GM12878 (cell line): ENCODE measurements at regions not wholly inside any gene's neighbourhood (a gene's known extent, or its start where the extent isn't known, plus 50 kb on each side); places are given as distances from the start of the nearest gene placed in this dataset. TPM values are rescaled to one million over a fixed set of nuclear protein-coding genes. Genes with fewer than 3 reads are reported as not detected.

Source experiments
- ATAC-seq: fragments of 200-7000 bp; cut with Tn5 transposase; 3 replicates; pipeline ENCODE4 v1.9.1; 2020; ENCODE audit warnings: mild to moderate bottlenecking, moderate library complexity
- BruUV-seq: library from RNA; stranded (reverse); fragments of 400-500 nt; replicated peaks from 2 replicates; lab custom pipeline; 2021; lab: Mats Ljungman, UMichigan
- CTCF ChIA-PET: fragments of 300-600 bp; sonication (Branson Sonifier 250); formaldehyde crosslinking; extraction: SDS; loops from one replicate; lab custom pipeline; 2021; ENCODE audit warnings: inconsistent platforms; lab: Yijun Ruan, JAX
- POLR2A ChIA-PET: fragments of 350-600 bp; formaldehyde crosslinking; extraction: SDS; loops from one replicate; lab custom pipeline; 2021; ENCODE audit warnings: inconsistent platforms; lab: Charles Lee
- RAD21 ChIA-PET: fragments of 300-600 bp; sonication (Branson Sonifier 250); formaldehyde crosslinking; loops from one replicate; lab custom pipeline; 2023; ENCODE audit warnings: antibody characterized with exemption; ENCODE audit not compliant: unreplicated experiment; lab: Charles Lee
- SMC1A ChIA-PET: fragments of 300-600 bp; sonication (Branson Sonifier 250); formaldehyde crosslinking; loops from one replicate; lab custom pipeline; 2023; ENCODE audit not compliant: unreplicated experiment, uncharacterized antibody; lab: Charles Lee
- DNase-seq: peaks from one replicate; pipeline ENCODE4 v3.0.0-alpha.2; 2011; ENCODE audit warnings: low read depth, low spot score
- FAIRE-seq: peaks from 3 replicates; lab custom pipeline; 2011; peaks lifted over from hg19 to GRCh38; lab: Jason Lieb, UNC
- H2AFZ ChIP-seq: 2 replicates; pipeline ENCODE4 v1.6.0; 2011; ENCODE audit warnings: low read depth, low read length, control low read depth; ENCODE audit not compliant: control insufficient read depth
- H3K27ac ChIP-seq: 2 replicates; pipeline ENCODE4 v1.5.1; 2011; ENCODE audit warnings: control low read depth; ENCODE audit not compliant: control insufficient read depth, insufficient read depth
- H3K27me3 ChIP-seq, 2 experiments: replicated peaks in 1 of 2; 2 replicates each; pipeline versions ENCODE4 v1.6.0 to v1.6.1; 2011; ENCODE audit warnings: low read length in 1 of 2; ENCODE audit not compliant: control insufficient read depth in 2 of 2, insufficient read depth in 2 of 2
- H3K36me3 ChIP-seq, 2 experiments: 2 replicates each; pipeline ENCODE4 v1.5.1; 2011; ENCODE audit warnings: low read length in 1 of 2; ENCODE audit not compliant: control insufficient read depth in 2 of 2, insufficient read depth in 2 of 2
- H3K4me1 ChIP-seq: 2 replicates; pipeline ENCODE4 v1.6.1; 2011; ENCODE audit warnings: mild to moderate bottlenecking, low read length, moderate library complexity, mixed read lengths; ENCODE audit not compliant: control insufficient read depth, insufficient read depth
- H3K4me2 ChIP-seq: 2 replicates; pipeline ENCODE4 v1.6.0; 2011; ENCODE audit warnings: control low read depth; ENCODE audit not compliant: control insufficient read depth, insufficient read depth
- H3K4me3 ChIP-seq: fragments of 200-600 bp; sonication (generic); 2 replicates; pipeline ENCODE4 v1.5.1; 2016
- H3K79me2 ChIP-seq: 2 replicates; pipeline ENCODE4 v1.6.0; 2011; ENCODE audit warnings: low read length; ENCODE audit not compliant: control insufficient read depth, insufficient read depth
- H3K9ac ChIP-seq: 2 replicates; pipeline ENCODE4 v1.8.0; 2011; ENCODE audit warnings: low read length, control low read depth, mixed read lengths; ENCODE audit not compliant: control insufficient read depth, insufficient read depth
- H3K9me3 ChIP-seq: replicated peaks from 3 replicates; pipeline ENCODE4 v1.5.1; 2011; ENCODE audit warnings: mild to moderate bottlenecking, low read length; ENCODE audit not compliant: control insufficient read depth, insufficient read depth
- H4K20me1 ChIP-seq: 2 replicates; pipeline ENCODE4 v1.6.0; 2011; ENCODE audit not compliant: control insufficient read depth, insufficient read depth
- LARP7 ChIP-seq: fragments of 450-650 bp; IDR thresholded peaks from 2 replicates; pipeline ENCODE4 v1.6.1; 2017; ENCODE audit warnings: mild to moderate bottlenecking
- MYB ChIP-seq: fragments of 150-350 bp; IDR thresholded peaks from 2 replicates; pipeline ENCODE4 v1.6.1; 2014; ENCODE audit warnings: mild to moderate bottlenecking, low read depth, low read length, borderline replicate concordance
- PAX5 ChIP-seq: IDR thresholded peaks from 2 replicates; pipeline ENCODE4 v1.6.1; 2011; ENCODE audit warnings: low read depth, low read length, borderline replicate concordance
- SP1 ChIP-seq: IDR thresholded peaks from one replicate; pipeline ENCODE4 v1.6.1; 2011; ENCODE audit warnings: low read depth, low read length
- ZNF384 ChIP-seq: IDR thresholded peaks from 2 replicates; pipeline ENCODE4 v1.6.1; 2012; ENCODE audit warnings: low read depth, mild to moderate bottlenecking, low read length, improper control_type of control experiment, borderline replicate concordance
- WGBS: methylation state at CpG from one replicate; pipeline ENCODE4 v1.1.6; 2016; ENCODE audit warnings: low lambda C conversion rate; ENCODE audit not compliant: insufficient replicate concordance, insufficient coverage; ENCODE audit errors: missing lambda C conversion rate; 5-methylcytosine and 5-hydroxymethylcytosine counted together
- in situ Hi-C: fragments of 300-500 bp; cut with MboI; formaldehyde crosslinking; loops from 9 replicates; pipeline ENCODE4 v1.14.3; 2018; ENCODE audit warnings: mixed read lengths
- intact Hi-C: fragments of 100-400 bp; cut with micrococcal nuclease; formaldehyde crosslinking; loops from one replicate; pipeline ENCODE4 v1.14.2; 2022; ENCODE audit not compliant: unreplicated experiment
- small RNA-seq: library from RNA; depleted of rRNA; stranded (forward); fragments of <200 nt; gene quantifications from one replicate; pipeline ENCODE3, GENCODE V24; 2014
- TF ChIP-seq, protein P1 (sequence below): IDR thresholded peaks from 2 replicates; pipeline ENCODE4 v1.6.1; 2012; ENCODE audit warnings: low read length, inconsistent platforms

DNA sequence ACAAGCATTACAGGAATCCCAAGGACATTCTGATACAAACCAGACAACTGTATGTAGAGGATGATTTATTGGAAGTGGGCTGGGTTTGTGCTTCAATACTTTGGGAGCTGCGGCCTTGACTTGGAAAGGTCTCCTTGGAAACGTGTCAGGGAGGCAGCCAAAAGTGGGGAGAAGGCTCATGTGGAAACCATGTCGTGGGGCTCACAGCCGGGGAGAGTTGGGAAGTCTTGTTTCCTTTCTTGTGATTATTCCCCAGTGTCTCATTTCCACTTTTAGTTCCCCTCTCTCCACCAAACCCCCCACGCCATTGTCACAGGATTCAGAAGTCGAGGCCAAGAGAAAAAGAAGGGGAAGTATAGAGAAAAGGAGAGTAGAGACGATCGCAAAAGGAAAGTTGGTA is 53.9 kb upstream of the SFMBT2 start:
- CTCF ChIA-PET, result no interaction called here
- RAD21 ChIA-PET, result no interaction called here
- POLR2A ChIA-PET, result no interaction called here
- TF ChIP-seq SP1 (no peak), LARP7 (no peak), MYB (no peak), ZNF384 (no peak), PAX5 (no peak)
- TF ChIP-seq, protein P1, sequence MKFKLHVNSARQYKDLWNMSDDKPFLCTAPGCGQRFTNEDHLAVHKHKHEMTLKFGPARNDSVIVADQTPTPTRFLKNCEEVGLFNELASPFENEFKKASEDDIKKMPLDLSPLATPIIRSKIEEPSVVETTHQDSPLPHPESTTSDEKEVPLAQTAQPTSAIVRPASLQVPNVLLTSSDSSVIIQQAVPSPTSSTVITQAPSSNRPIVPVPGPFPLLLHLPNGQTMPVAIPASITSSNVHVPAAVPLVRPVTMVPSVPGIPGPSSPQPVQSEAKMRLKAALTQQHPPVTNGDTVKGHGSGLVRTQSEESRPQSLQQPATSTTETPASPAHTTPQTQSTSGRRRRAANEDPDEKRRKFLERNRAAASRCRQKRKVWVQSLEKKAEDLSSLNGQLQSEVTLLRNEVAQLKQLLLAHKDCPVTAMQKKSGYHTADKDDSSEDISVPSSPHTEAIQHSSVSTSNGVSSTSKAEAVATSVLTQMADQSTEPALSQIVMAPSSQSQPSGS, result no peak
- TF ChIP-seq, all 136 proteins: peak for 0
- DNase-seq (no peak), FAIRE-seq (no peak), ATAC-seq (no peak)
- H3K4me1 ChIP-seq, result peaks cover 7% of the 10 kb centered on the region
- no peaks in the 10 kb centered on the region for H3K27me3 ChIP-seq
- SMC1A ChIA-PET, result interaction anchor here (0.7 to 1.2 kb wide), 2 partner anchors 14 to 22 kb away, joined by 3 to 4 read pairs; no protein-coding TSS in a partner anchor
- intact Hi-C loops (no loop called here), in situ Hi-C loops (no loop called here)
- peaks cover 3% of the 10 kb centered on the region; the same call in 2 of the 3 replicates for H3K9me3 ChIP-seq
- H3K4me2 ChIP-seq, result no peak overlapping the region
- BruUV-seq, result no TSS peak
- H2AFZ ChIP-seq, result no peak overlapping the region
- H3K27ac ChIP-seq, result no peak overlapping the region
- no peaks in the 10 kb centered on the region for H4K20me1 ChIP-seq
- H3K79me2 ChIP-seq, result no peaks in the 10 kb centered on the region
- H3K4me3 ChIP-seq, result no peak overlapping the region
- H3K36me3 ChIP-seq, result no peaks in the 10 kb centered on the region
- 94% methylated on average over 6 of the region's 8 CpGs for WGBS
- H3K9ac ChIP-seq, result no peak overlapping the region

Small RNA genes lying in the stretch of these regions (small RNA-seq; reads per million reads assigned to genes)
- gene RNU6-535P, result not detected
